DND-41 (cell line): ENCODE measurements at regions not wholly inside any gene's neighbourhood (a gene's known extent, or its start where the extent isn't known, plus 50 kb on each side); places are given as distances from the start of the nearest gene placed in this dataset.

Experiments used
- CTCF ChIP-seq: IDR thresholded peaks from 2 replicates; pipeline ENCODE4 v1.5.1; 2012; ENCODE audit warnings: borderline replicate concordance, low read length, moderate library complexity, mild to moderate bottlenecking; ENCODE audit not compliant: poor library complexity, severe bottlenecking; ENCODE audit errors: extremely low read depth
- EZH2 ChIP-seq: IDR thresholded peaks from 3 replicates; pipeline ENCODE4 v1.6.1; 2012; ENCODE audit warnings: borderline replicate concordance, low read depth, mild to moderate bottlenecking, moderate library complexity, low read length, inconsistent platforms; ENCODE audit not compliant: severe bottlenecking

DNA sequence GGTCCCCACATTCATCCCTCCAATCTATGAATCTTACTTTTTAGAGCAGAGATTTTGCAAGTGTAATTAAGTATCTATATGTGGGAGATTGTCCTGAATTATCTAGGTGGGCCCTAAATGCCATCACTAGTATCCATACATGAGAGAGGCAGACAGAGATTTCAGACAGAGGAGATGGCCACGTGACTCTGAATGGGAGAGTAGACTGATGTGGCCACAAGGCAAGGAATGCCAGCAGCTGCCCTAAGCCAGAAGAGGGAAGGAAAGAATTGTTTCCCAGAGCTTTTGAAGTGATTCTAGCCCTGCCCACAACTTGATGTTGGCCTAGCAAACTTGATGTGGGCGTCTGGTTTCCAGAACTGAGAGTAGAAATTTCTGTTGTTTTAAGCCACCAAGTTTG lies 90.1 kb upstream of the PCAT7 start:
- no peak for TF ChIP-seq EZH2
- no peak for TF ChIP-seq CTCF
